ENCODE measurements at regions not wholly inside any gene's neighbourhood (a gene's known extent, or its start where the extent isn't known, plus 50 kb on each side); places are given as distances from the start of the nearest gene placed in this dataset.
"Not testable (repeated sequence)": the region's sequence is repeated elsewhere in the genome, so short reads cannot be mapped to it uniquely, and the experiment has no call there.

GRCh38 chr4:3967204-3967603, 201.0 kb downstream of the ADRA2C start:
- DNase-seq = not testable (repeated sequence)

GRCh38 chr4:3972626-3973025, 206.4 kb downstream of the ADRA2C start:
- not testable (repeated sequence) for DNase-seq

- DNase-seq = not testable (repeated sequence)
Measured at GRCh38 chr4:3973581-3974200, 207.5 kb downstream of the ADRA2C start.

- DNase-seq = not testable (repeated sequence)
Measured at GRCh38 chr4:3983518-3984125, 217.4 kb downstream of the ADRA2C start.

- DNase-seq = not testable (repeated sequence)
Measured at GRCh38 chr4:3984796-3985195, 218.6 kb downstream of the ADRA2C start.

GRCh38 chr4:3986412-3986811, 220.2 kb downstream of the ADRA2C start:
- not testable (repeated sequence) for DNase-seq

GRCh38 chr4:3997386-3997785, 229.3 kb downstream of the OTOP1 start:
- not testable (repeated sequence) for DNase-seq

GRCh38 chr4:4004036-4004435, 222.7 kb downstream of the OTOP1 start:
- not testable (repeated sequence) for DNase-seq

- DNase-seq = not testable (repeated sequence)
Measured at GRCh38 chr4:4004702-4005101, 222.0 kb downstream of the OTOP1 start.

- not testable (repeated sequence) for DNase-seq
Measured at GRCh38 chr4:4006356-4006755, 220.4 kb downstream of the OTOP1 start.

GRCh38 chr4:4019071-4019470, 207.7 kb downstream of the OTOP1 start:
- DNase-seq = not testable (repeated sequence)

- not testable (repeated sequence) for DNase-seq
Measured at GRCh38 chr4:4021161-4021560, 205.6 kb downstream of the OTOP1 start.

- not testable (repeated sequence) for DNase-seq
Measured at GRCh38 chr4:4026708-4027107, 200.0 kb downstream of the OTOP1 start.

- DNase-seq = not testable (repeated sequence)
Measured at GRCh38 chr4:4028752-4029151, 198.0 kb downstream of the OTOP1 start.

- not testable (repeated sequence) for DNase-seq
Measured at GRCh38 chr4:4030509-4030908, 196.2 kb downstream of the OTOP1 start.

- DNase-seq = not testable (repeated sequence)
Measured at GRCh38 chr4:4031446-4032135, 195.1 kb downstream of the OTOP1 start.

GRCh38 chr4:4032364-4032763, 194.4 kb downstream of the OTOP1 start:
- DNase-seq = not testable (repeated sequence)

- DNase-seq = not testable (repeated sequence)
Measured at GRCh38 chr4:4032801-4033605, 193.7 kb downstream of the OTOP1 start.

GRCh38 chr4:4037399-4038138, 189.2 kb downstream of the OTOP1 start:
- not testable (repeated sequence) for DNase-seq

- not testable (repeated sequence) for DNase-seq
Measured at GRCh38 chr4:4045823-4046222, 180.9 kb downstream of the OTOP1 start.

- not testable (repeated sequence) for DNase-seq
Measured at GRCh38 chr4:4046686-4047085, 180.0 kb downstream of the OTOP1 start.

- DNase-seq = not testable (repeated sequence)
Measured at GRCh38 chr4:4047202-4047601, 179.5 kb downstream of the OTOP1 start.
